A673 (cell line): ENCODE measurements at regions not wholly inside any gene's neighbourhood (a gene's known extent, or its start where the extent isn't known, plus 50 kb on each side); places are given as distances from the start of the nearest gene placed in this dataset.
"Not testable (repeated sequence)": the region's sequence is repeated elsewhere in the genome, so short reads cannot be mapped to it uniquely, and the experiment has no call there.

ENCODE experiments used
- BruUV-seq: library from RNA; stranded (reverse); fragments of 400-500 nt; replicated peaks from 2 replicates; lab custom pipeline; 2021; lab: Mats Ljungman, UMichigan
- CTCF ChIA-PET: fragments of 300-600 bp; sonication (Branson Sonifier 250); formaldehyde crosslinking; loops from one replicate; lab custom pipeline; 2022; ENCODE audit warnings: antibody characterized with exemption; lab: Charles Lee
- POLR2A ChIA-PET: fragments of 300-600 bp; sonication (Branson Sonifier 250); formaldehyde crosslinking; loops from one replicate; lab custom pipeline; 2022; ENCODE audit warnings: antibody characterized with exemption; ENCODE audit not compliant: low non-redundant PET; lab: Charles Lee
- DNase-seq: peaks from one replicate; pipeline ENCODE4 v3.0.0-alpha.2; 2015; ENCODE audit warnings: low spot score
- H3K27ac ChIP-seq: fragments of 200-600 bp; sonication (generic); 2 replicates; pipeline ENCODE4 v1.5.1; 2016; ENCODE audit warnings: mixed run types, low read depth, mild to moderate bottlenecking, mixed read lengths, antibody characterized with exemption, low read length; ENCODE audit not compliant: poor library complexity, severe bottlenecking
- H3K27me3 ChIP-seq: fragments of 200-600 bp; sonication (generic); replicated peaks from 2 replicates; pipeline ENCODE4 v1.6.1; 2017; ENCODE audit warnings: mixed run types, low read depth, mild to moderate bottlenecking, mixed read lengths, antibody characterized with exemption, low read length; ENCODE audit not compliant: insufficient read depth, poor library complexity
- H3K36me3 ChIP-seq: fragments of 200-600 bp; sonication (generic); 2 replicates; pipeline ENCODE4 v1.6.1; 2016; ENCODE audit warnings: mixed run types, mild to moderate bottlenecking, mixed read lengths, antibody characterized with exemption, low read length; ENCODE audit not compliant: insufficient read depth, poor library complexity, severe bottlenecking
- H3K4me1 ChIP-seq: fragments of 200-600 bp; sonication (generic); 2 replicates; pipeline ENCODE4 v1.6.1; 2017; ENCODE audit warnings: mixed run types, mild to moderate bottlenecking, mixed read lengths, antibody characterized with exemption, low read length; ENCODE audit not compliant: insufficient read depth, poor library complexity, severe bottlenecking
- H3K4me3 ChIP-seq: fragments of 200-600 bp; sonication (generic); 2 replicates; pipeline ENCODE4 v1.5.1; 2016; ENCODE audit warnings: low read depth, mixed run types, mild to moderate bottlenecking, mixed read lengths, low read length; ENCODE audit not compliant: poor library complexity, severe bottlenecking
- H3K9me3 ChIP-seq: fragments of 200-600 bp; sonication (generic); 2 replicates; pipeline ENCODE4 v1.6.1; 2016; ENCODE audit warnings: mixed run types, low read depth, mild to moderate bottlenecking, mixed read lengths, antibody characterized with exemption, low read length; ENCODE audit not compliant: poor library complexity, severe bottlenecking
- CTCF ChIP-seq: fragments of 300-800, 200-600 bp; sonication (generic); conservative IDR thresholded peaks from 2 replicates; pipeline ENCODE4 v1.5.1; 2017; ENCODE audit warnings: low read depth, mild to moderate bottlenecking, antibody characterized with exemption, low read length, moderate library complexity, mixed read lengths
- EZH2 ChIP-seq: fragments of 200-600 bp; sonication (generic); IDR thresholded peaks from 2 replicates; pipeline ENCODE4 v1.6.1; 2017; ENCODE audit warnings: borderline replicate concordance, low read depth, mild to moderate bottlenecking, mixed read lengths, antibody characterized with exemption, low read length; ENCODE audit not compliant: poor library complexity, severe bottlenecking
- intact Hi-C: fragments of 100-400 bp; cut with micrococcal nuclease; formaldehyde crosslinking; loops from one replicate; pipeline ENCODE4 v1.10.0; 2022; ENCODE audit not compliant: unreplicated experiment

DNA sequence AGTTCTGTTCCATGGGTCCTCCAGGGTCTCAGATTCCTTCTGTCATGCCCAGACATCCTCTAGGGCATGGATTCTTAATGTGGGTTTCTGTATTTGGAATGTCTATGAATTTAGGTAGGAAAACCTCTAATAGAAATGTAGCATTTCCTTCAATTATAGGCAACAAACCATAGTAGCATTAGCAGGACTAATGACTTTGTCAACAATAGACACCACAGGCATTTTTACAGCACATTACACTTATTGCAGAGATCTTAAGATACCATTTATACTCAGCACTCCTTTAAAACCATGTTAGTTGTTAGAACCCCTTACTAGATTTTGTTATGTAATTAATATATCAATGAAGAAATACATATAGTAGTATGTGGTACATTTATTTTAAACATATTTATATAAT is 77.8 kb upstream of the TBC1D5 start:
- peaks cover 7% of the 10 kb centered on the region for H3K27me3 ChIP-seq
- ChIA-PET POLR2A (no interaction called here), CTCF (no interaction called here)
- no peaks in the 10 kb centered on the region for H3K9me3 ChIP-seq
- intact Hi-C loops = no loop called here
- DNase-seq = no peak
- no peak for TF ChIP-seq EZH2
- TF ChIP-seq CTCF = no peak
- no peak overlapping the region for H3K27ac ChIP-seq
- H3K4me1 ChIP-seq = no peaks in the 10 kb centered on the region
- H3K4me3 ChIP-seq = no peak overlapping the region
- BruUV-seq = no TSS peak
- H3K36me3 ChIP-seq = no peaks in the 10 kb centered on the region

DNA sequence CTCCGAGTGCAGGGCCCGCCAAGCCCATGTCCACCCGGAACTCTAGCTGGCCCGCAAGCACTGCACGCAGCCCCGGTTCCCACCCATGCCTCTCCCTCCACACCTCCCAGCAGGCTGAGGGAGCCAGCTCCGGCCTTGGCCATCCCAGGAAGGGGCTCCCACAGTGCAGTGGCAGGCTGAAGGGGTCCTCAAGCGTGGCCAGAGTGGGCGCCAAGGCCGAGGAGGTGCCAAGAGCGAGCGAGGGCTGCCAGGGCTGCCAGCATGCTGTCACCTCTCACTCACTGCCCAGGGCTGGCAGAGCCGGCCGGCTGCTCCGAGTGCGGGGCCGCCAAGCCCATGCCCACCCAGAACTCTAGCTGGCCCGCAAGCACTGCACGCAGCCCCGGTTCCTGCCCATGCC is 75.5 kb upstream of the TBC1D5 start:
- H3K4me3 ChIP-seq, intact Hi-C loops, H3K4me1 ChIP-seq, H3K36me3 ChIP-seq, H3K27ac ChIP-seq, H3K9me3 ChIP-seq, CTCF ChIA-PET, DNase-seq, BruUV-seq, H3K27me3 ChIP-seq, POLR2A ChIA-PET: not testable (repeated sequence)

GRCh38 chr3:17817545-17817944 is 75.1 kb upstream of the TBC1D5 start:
- Histone ChIP-seq H3K4me1 (no peaks in the 10 kb centered on the region), H3K27ac (no peak overlapping the region), H3K27me3 (no peaks in the 10 kb centered on the region), H3K4me3 (no peak overlapping the region), H3K36me3 (no peaks in the 10 kb centered on the region), H3K9me3 (no peaks in the 10 kb centered on the region)
- DNase-seq = no peak
- no TSS peak for BruUV-seq
- intact Hi-C loops = no loop called here
- ChIA-PET POLR2A (no interaction called here), CTCF (no interaction called here)
- no peak for TF ChIP-seq CTCF
- TF ChIP-seq EZH2 = no peak

DNA sequence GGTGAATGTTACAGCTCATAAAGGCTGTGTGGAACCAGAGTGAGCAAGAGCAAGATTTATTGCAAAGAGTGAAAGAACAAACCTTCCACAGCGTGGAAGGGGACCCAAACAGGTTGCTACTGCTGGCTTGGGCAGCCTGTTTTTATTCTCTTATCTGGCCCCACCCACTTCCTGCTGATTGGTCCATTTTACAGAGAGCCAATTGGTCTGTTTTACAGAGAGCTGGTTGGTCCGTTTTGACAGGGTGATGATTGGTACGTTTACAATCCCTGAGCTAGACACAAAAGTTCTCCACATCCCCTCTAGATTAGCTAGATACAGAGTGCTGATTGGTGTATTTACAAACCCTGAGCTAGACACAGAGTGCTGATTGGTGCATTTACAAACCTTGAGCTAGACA is 74.4 kb upstream of the TBC1D5 start:
- intact Hi-C loops, H3K9me3 ChIP-seq, H3K4me3 ChIP-seq, BruUV-seq, H3K36me3 ChIP-seq, H3K4me1 ChIP-seq, H3K27me3 ChIP-seq, DNase-seq, CTCF ChIA-PET, H3K27ac ChIP-seq, POLR2A ChIA-PET: not testable (repeated sequence)

- H3K9me3 ChIP-seq, BruUV-seq, H3K4me3 ChIP-seq, intact Hi-C loops, POLR2A ChIA-PET, H3K27me3 ChIP-seq, H3K36me3 ChIP-seq, H3K27ac ChIP-seq, DNase-seq, H3K4me1 ChIP-seq: not testable (repeated sequence)
- CTCF ChIA-PET = interaction anchor here (0.5 kb wide), 1 partner anchor 26 kb away, joined by 4 read pairs; no protein-coding TSS in a partner anchor
These were observed 69.9 kb upstream of the TBC1D5 start for GRCh38 chr3:17812328-17812727.
